ENCODE measurements at regions not wholly inside any gene's neighbourhood (a gene's known extent, or its start where the extent isn't known, plus 50 kb on each side); places are given as distances from the start of the nearest gene placed in this dataset.

- Histone ChIP-seq H3K23ac (ENCODE audit: insufficient read length, low read depth, low read length) (no peak overlapping the region), H4K91ac (ENCODE audit: insufficient read length, low read depth, low read length) (no peak overlapping the region), H3K27me3 (ENCODE audit: insufficient read depth, low read length) (no peaks in the 10 kb centered on the region), H2AK5ac (ENCODE audit: insufficient read length, low read length) (no peak overlapping the region), H3T11ph (ENCODE audit: low read length) (no peak overlapping the region), H2BK120ac (ENCODE audit: low read depth, low read length, poor library complexity, severe bottlenecking) (no peak overlapping the region), H3K56ac (ENCODE audit: insufficient read length, low read depth, low read length) (no peak overlapping the region), H2BK5ac (ENCODE audit: insufficient read length, low read length) (no peak overlapping the region), H3K14ac (ENCODE audit: insufficient read depth, low read length) (no peak overlapping the region), H3K4ac (ENCODE audit: low read depth, low read length) (no peak overlapping the region), H4K20me1 (ENCODE audit: control insufficient read depth, insufficient read depth, insufficient read length) (no peaks in the 10 kb centered on the region), H3K79me1 (ENCODE audit: insufficient read depth, low read depth, low read length, poor library complexity, severe bottlenecking) (no peaks in the 10 kb centered on the region), H2BK12ac (ENCODE audit: insufficient read length, low read depth, low read length) (no peak overlapping the region), H3K23me2 (ENCODE audit: insufficient read length, low read depth, low read length, poor library complexity, severe bottlenecking) (no peaks in the 10 kb centered on the region), H2AFZ (ENCODE audit: low read length) (no peak overlapping the region), H3K79me2 (ENCODE audit: insufficient read depth, low read length) (no peaks in the 10 kb centered on the region), H2BK20ac (ENCODE audit: low read depth, low read length, poor library complexity, severe bottlenecking) (no peak overlapping the region), H3K18ac (ENCODE audit: insufficient read length, low read depth, low read length) (no peak overlapping the region), H2BK15ac (ENCODE audit: low read depth, low read length) (no peak overlapping the region), H4K8ac (replicated peaks; ENCODE audit: insufficient read length, low read depth, low read length) (no peak overlapping the region), H4K5ac (ENCODE audit: insufficient read length, low read depth, low read length) (no peak overlapping the region), H3K4me1 (ENCODE audit: insufficient read depth, low read length) (peaks cover 9% of the 10 kb centered on the region; the same call in 1 of the 2 replicates), H3K9me3 (ENCODE audit: control insufficient read depth, low read depth, low read length) (no peaks in the 10 kb centered on the region), H3K9ac (ENCODE audit: extremely low read depth, insufficient read length, low read length) (no peak overlapping the region), H3K27ac (ENCODE audit: insufficient read length, low read depth, low read length) (no peak overlapping the region), H3K4me2 (ENCODE audit: insufficient read depth, insufficient read length, low read length) (no peak overlapping the region)
- H3K36me3 Mint-ChIP-seq (ENCODE audit: insufficient read depth in 1 of 3, low read depth in 3 of 3) = no peaks in the 10 kb centered on the region; a peak in 1 of 7 replicates
- TF ChIP-seq CTCF (conservative IDR thresholded peaks at IDR 0.05) = no peak
- H3K4me3 Mint-ChIP-seq = no peak overlapping the region
- H3K4me1 Mint-ChIP-seq = peaks cover 18 to 23% of the 10 kb centered on the region in 2 experiments
- no CpG with 5 or more reads among the region's 17 CpGs for whole genome bisulfite sequencing (ENCODE audit: extremely low coverage, insufficient read length, low lambda C conversion rate)
- no peaks in the 10 kb centered on the region for H3K9me3 Mint-ChIP-seq
- no peak overlapping the region for H3K27ac Mint-ChIP-seq
- peaks cover 33% of the 10 kb centered on the region for H3K27me3 Mint-ChIP-seq (ENCODE audit: low read depth)
- DNase-seq = no peak
Measured at GRCh38 chr11:134508219-134508990, 96.4 kb upstream of the B3GAT1 start.
